Heart left ventricle (tissue), 13 donors: ENCODE measurements at regions not wholly inside any gene's neighbourhood (a gene's known extent, or its start where the extent isn't known, plus 50 kb on each side); places are given as distances from the start of the nearest gene placed in this dataset.

Source experiments
- POLR2A ChIP-seq, 2 donors: fragments of 450-650 bp; IDR thresholded peaks; one replicate each; pipeline ENCODE4 v1.6.1; 2017; ENCODE audit warnings: antibody characterized with exemption in 2 of 2, mild to moderate bottlenecking in 2 of 2, moderate library complexity in 2 of 2
- TF ChIP-seq, protein P1 (sequence below), 12 donors: fragments of 200-600 bp; sonication (generic) in 4 of 12; IDR thresholded peaks; one replicate each; pipeline versions ENCODE4 v1.5.0 to v1.8.0; 2018 to 2022; ENCODE audit warnings: antibody characterized with exemption in 12 of 12, mild to moderate bottlenecking in 5 of 12
- donor health status: ischemic (EF 13 %, LVEDD 7.1; RV severe dilation, severe dysfunction).
- donor health status: DM: no; HTN: yes; CAD: no.
- donor health status: DM: no; HTN: no; CAD: no.
- donor health status: ischemic (EF 25% LVEDD 6.9; RV normal size, moderate dysfunction).
- donor health status: ischemic (EF 25% LVEDD 5.7; RV mildly dilated, moderate dysfunction).
- donor health status: ischemic (EF 35%, LVEDD 5.7; RV mildly dilated, moderate dysfunction).
- donor health status: nonischemic (EF 11% LVEDD 7.7; RV severe dilation, severe dysfunction).
- donor health status: DM: yes; HTN: yes; CAD: no.
- donor health status: PGD.
- donor health status: ischemic (EF 29% LVEDD 5.4; RV normal size, mild dysfunction).
- donor health status: nonischemic (EF 23%, LVEDD 6.1; RV moderate dilation, normal function).

DNA sequence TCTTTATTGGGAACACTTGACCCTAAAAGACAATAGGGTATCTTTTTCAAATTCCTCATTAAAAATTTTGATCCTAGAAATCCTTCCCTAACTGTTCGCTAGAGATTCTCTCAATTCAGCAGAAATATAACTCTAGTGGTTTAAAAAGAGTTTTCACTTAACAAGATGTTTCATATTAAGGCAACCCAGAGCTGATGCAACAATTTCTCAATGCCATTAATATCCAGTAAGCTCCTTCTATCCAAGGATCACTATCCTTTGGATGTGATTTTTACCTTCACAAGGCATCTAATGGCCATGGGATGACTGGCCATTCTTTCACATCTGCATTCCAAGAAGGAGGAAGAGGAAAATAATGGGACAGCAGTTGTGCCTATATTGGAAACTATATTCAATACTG lies 183.4 kb downstream of the ANKRD50 start:
- TF ChIP-seq, protein P1, sequence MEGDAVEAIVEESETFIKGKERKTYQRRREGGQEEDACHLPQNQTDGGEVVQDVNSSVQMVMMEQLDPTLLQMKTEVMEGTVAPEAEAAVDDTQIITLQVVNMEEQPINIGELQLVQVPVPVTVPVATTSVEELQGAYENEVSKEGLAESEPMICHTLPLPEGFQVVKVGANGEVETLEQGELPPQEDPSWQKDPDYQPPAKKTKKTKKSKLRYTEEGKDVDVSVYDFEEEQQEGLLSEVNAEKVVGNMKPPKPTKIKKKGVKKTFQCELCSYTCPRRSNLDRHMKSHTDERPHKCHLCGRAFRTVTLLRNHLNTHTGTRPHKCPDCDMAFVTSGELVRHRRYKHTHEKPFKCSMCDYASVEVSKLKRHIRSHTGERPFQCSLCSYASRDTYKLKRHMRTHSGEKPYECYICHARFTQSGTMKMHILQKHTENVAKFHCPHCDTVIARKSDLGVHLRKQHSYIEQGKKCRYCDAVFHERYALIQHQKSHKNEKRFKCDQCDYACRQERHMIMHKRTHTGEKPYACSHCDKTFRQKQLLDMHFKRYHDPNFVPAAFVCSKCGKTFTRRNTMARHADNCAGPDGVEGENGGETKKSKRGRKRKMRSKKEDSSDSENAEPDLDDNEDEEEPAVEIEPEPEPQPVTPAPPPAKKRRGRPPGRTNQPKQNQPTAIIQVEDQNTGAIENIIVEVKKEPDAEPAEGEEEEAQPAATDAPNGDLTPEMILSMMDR (IDR thresholded peaks at IDR 0.05): no peak
- no peak for TF ChIP-seq POLR2A (IDR thresholded peaks at IDR 0.05)
